H1 (cell line): ENCODE measurements at regions not wholly inside any gene's neighbourhood (a gene's known extent, or its start where the extent isn't known, plus 50 kb on each side); places are given as distances from the start of the nearest gene placed in this dataset.

ENCODE experiments used
- CEBPB ChIP-seq: IDR thresholded peaks from 2 replicates; pipeline ENCODE4 v1.6.1; 2012; ENCODE audit warnings: low read depth, low read length
- CTCF ChIP-seq, 3 experiments: IDR thresholded peaks; 1 replicate in 2 of 3; 2 replicates in 1 of 3; pipeline versions ENCODE4 v1.5.1 to v1.6.1; 2011; ENCODE audit warnings: low read length in 3 of 3, mild to moderate bottlenecking in 3 of 3, inconsistent platforms in 2 of 3, low read depth in 1 of 3, moderate library complexity in 1 of 3; ENCODE audit not compliant: insufficient read depth in 1 of 3; ENCODE audit errors: control extremely low read depth in 1 of 3
- POLR2AphosphoS5 ChIP-seq: IDR thresholded peaks from 2 replicates; pipeline ENCODE4 v1.6.1; 2011; ENCODE audit warnings: low read depth, low read length
- YY1 ChIP-seq: IDR thresholded peaks from 2 replicates; pipeline ENCODE4 v1.6.1; 2011; ENCODE audit warnings: low read depth, mild to moderate bottlenecking, low read length

GRCh38 chr2:82524826-82525225, 1934.3 kb downstream of the SUCLG1 start:
- TF ChIP-seq CTCF (IDR thresholded peaks at IDR 0.05; ENCODE audit: control extremely low read depth in 1 of 3, insufficient read depth in 1 of 3, low read depth in 1 of 3, low read length in 3 of 3) = no peak
- TF ChIP-seq CEBPB = no peak
- no peak for TF ChIP-seq POLR2AphosphoS5
- TF ChIP-seq YY1 = no peak
